Gastrocnemius medialis (tissue), 4 donors: ENCODE measurements at regions not wholly inside any gene's neighbourhood (a gene's known extent, or its start where the extent isn't known, plus 50 kb on each side); places are given as distances from the start of the nearest gene placed in this dataset.

Source experiments
- POLR2A ChIP-seq, 2 donors: fragments of 450-650 bp; IDR thresholded peaks; one replicate each; pipeline ENCODE4 v1.6.1; 2017; ENCODE audit warnings: antibody characterized with exemption in 2 of 2, mild to moderate bottlenecking in 2 of 2, moderate library complexity in 2 of 2
- TF ChIP-seq, protein P1 (sequence below), 5 experiments: fragments of 450-650 bp in 3 of 5; fragments of 200-600 bp in 2 of 5; sonication (generic) in 2 of 5; IDR thresholded peaks in 4 of 5; conservative IDR thresholded peaks in 1 of 5; 1 replicate in 4 of 5; 2 replicates in 1 of 5; pipeline ENCODE4 v1.5.1; 2016 to 2019; ENCODE audit warnings: antibody characterized with exemption in 5 of 5, mild to moderate bottlenecking in 3 of 5, moderate library complexity in 3 of 5

GRCh38 chr13:53445686-53446085 lies 417.1 kb downstream of the OLFM4 start:
- TF ChIP-seq, protein P1, sequence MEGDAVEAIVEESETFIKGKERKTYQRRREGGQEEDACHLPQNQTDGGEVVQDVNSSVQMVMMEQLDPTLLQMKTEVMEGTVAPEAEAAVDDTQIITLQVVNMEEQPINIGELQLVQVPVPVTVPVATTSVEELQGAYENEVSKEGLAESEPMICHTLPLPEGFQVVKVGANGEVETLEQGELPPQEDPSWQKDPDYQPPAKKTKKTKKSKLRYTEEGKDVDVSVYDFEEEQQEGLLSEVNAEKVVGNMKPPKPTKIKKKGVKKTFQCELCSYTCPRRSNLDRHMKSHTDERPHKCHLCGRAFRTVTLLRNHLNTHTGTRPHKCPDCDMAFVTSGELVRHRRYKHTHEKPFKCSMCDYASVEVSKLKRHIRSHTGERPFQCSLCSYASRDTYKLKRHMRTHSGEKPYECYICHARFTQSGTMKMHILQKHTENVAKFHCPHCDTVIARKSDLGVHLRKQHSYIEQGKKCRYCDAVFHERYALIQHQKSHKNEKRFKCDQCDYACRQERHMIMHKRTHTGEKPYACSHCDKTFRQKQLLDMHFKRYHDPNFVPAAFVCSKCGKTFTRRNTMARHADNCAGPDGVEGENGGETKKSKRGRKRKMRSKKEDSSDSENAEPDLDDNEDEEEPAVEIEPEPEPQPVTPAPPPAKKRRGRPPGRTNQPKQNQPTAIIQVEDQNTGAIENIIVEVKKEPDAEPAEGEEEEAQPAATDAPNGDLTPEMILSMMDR (IDR thresholded peaks at IDR 0.05 in 4 of 5, conservative IDR thresholded peaks at IDR 0.05 in 1 of 5), result no peak
- TF ChIP-seq POLR2A (IDR thresholded peaks at IDR 0.05), result no peak
